ENCODE measurements at regions not wholly inside any gene's neighbourhood (a gene's known extent, or its start where the extent isn't known, plus 50 kb on each side); places are given as distances from the start of the nearest gene placed in this dataset.

DNA sequence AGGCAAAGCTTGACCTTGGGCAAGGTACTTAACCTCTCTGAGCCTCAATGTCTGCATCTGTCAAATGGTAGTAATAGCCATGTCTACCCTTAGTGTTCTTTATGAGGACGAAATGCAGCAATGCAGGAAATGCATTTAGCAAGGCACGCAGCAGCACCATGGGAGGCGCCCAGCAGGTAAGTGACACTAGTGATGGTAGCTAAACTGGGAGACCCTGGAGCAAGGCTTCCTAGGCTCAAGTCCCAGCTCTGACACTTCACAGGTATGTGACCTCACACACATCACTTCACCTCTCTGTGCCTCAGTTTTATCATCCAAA lies 289.0 kb downstream of the RRAGC start:
- no peak overlapping the region for H3K4me3 ChIP-seq (ENCODE audit: low read length)
- no peaks in the 10 kb centered on the region for H3K9me3 ChIP-seq (ENCODE audit: control insufficient read depth, insufficient read depth, low read length)
- H3K9me2 ChIP-seq (replicated peaks; ENCODE audit: control insufficient read depth, low read length) = no peaks in the 10 kb centered on the region
- H3K4me1 ChIP-seq (ENCODE audit: control insufficient read depth, low read length) = no peaks in the 10 kb centered on the region
- no peak overlapping the region for H3K27ac ChIP-seq (ENCODE audit: low read depth, low read length)
- no peaks in the 10 kb centered on the region for H3K79me2 ChIP-seq (ENCODE audit: control insufficient read depth, low read length)
- H3K4me2 ChIP-seq (ENCODE audit: low read length) = no peak overlapping the region
- H3K27me3 ChIP-seq (ENCODE audit: control insufficient read depth, low read length) = peaks cover 6% of the 10 kb centered on the region; the same call in 1 of the 2 replicates
- TF ChIP-seq CTCF (IDR thresholded peaks at IDR 0.05; ENCODE audit: low read depth, low read length, poor library complexity, severe bottlenecking) = no peak
- TF ChIP-seq EZH2phosphoT487 (IDR thresholded peaks at IDR 0.05; ENCODE audit: borderline replicate concordance, low read length) = no peak
- H3F3A ChIP-seq (ENCODE audit: control insufficient read depth, insufficient read depth) = no peaks in the 10 kb centered on the region
- no peaks in the 10 kb centered on the region for H3K36me3 ChIP-seq (ENCODE audit: control insufficient read depth, low read length)
- H4K20me1 ChIP-seq (ENCODE audit: control insufficient read depth, insufficient read depth, low read depth, low read length) = no peaks in the 10 kb centered on the region

DNA sequence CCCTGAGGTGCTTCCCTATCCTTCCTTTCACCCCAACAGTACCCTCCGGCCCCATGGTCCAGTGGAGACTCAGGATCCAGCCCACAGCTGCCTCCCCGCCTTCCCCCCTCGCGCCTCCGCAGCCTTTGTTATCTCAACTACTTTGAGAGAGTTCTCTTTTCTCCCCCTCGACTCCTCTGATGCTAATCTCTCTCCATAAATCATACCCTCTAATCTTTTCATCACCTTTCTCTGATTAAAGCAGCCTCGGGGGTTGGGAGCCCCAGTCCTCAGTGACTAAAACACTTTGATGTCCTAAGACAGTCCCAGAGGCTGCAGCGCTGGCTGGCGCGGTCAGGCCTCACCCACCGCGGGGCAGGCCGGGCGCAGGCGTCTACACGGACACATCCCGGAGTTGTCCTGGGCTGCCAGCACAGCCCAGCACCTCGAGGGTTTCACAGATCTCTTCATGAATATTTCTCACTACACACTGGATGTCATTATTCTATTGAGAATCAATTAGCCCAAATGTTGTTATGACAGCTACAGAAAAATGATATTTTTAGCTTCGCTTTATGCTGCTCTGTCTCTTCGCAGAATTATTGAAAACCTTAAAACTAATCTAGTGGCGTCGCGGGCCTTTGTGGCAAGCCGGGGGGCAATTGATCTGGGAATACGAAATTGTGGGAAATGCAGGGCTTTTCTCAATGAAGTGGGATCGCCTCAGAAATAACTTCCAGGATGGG lies 289.5 kb downstream of the RRAGC start:
- Histone ChIP-seq H3F3A (ENCODE audit: control insufficient read depth, insufficient read depth) (no peaks in the 10 kb centered on the region), H3K27ac (ENCODE audit: low read depth, low read length) (no peak overlapping the region), H3K27me3 (ENCODE audit: control insufficient read depth, low read length) (peaks cover 5% of the 10 kb centered on the region; the same call in 1 of the 2 replicates), H3K4me1 (ENCODE audit: control insufficient read depth, low read length) (no peaks in the 10 kb centered on the region), H3K79me2 (ENCODE audit: control insufficient read depth, low read length) (no peaks in the 10 kb centered on the region), H3K4me3 (ENCODE audit: low read length) (no peak overlapping the region), H3K9me3 (ENCODE audit: control insufficient read depth, insufficient read depth, low read length) (no peaks in the 10 kb centered on the region), H3K36me3 (ENCODE audit: control insufficient read depth, low read length) (no peaks in the 10 kb centered on the region), H3K4me2 (ENCODE audit: low read length) (no peak overlapping the region), H3K9me2 (replicated peaks; ENCODE audit: control insufficient read depth, low read length) (no peaks in the 10 kb centered on the region), H4K20me1 (ENCODE audit: control insufficient read depth, insufficient read depth, low read depth, low read length) (no peaks in the 10 kb centered on the region)
- TF ChIP-seq CTCF (IDR thresholded peaks at IDR 0.05; ENCODE audit: low read depth, low read length, poor library complexity, severe bottlenecking) (no peak), EZH2phosphoT487 (IDR thresholded peaks at IDR 0.05; ENCODE audit: borderline replicate concordance, low read length) (no peak)

- H3K27me3 ChIP-seq (ENCODE audit: control insufficient read depth, low read length) = no peaks in the 10 kb centered on the region
- H4K20me1 ChIP-seq (ENCODE audit: control insufficient read depth, insufficient read depth, low read depth, low read length) = no peaks in the 10 kb centered on the region
- H3K79me2 ChIP-seq (ENCODE audit: control insufficient read depth, low read length) = no peaks in the 10 kb centered on the region
- H3K4me1 ChIP-seq (ENCODE audit: control insufficient read depth, low read length) = no peaks in the 10 kb centered on the region
- no peak overlapping the region for H3K4me2 ChIP-seq (ENCODE audit: low read length)
- no peak overlapping the region for H3K4me3 ChIP-seq (ENCODE audit: low read length)
- TF ChIP-seq EZH2phosphoT487 (IDR thresholded peaks at IDR 0.05; ENCODE audit: borderline replicate concordance, low read length) (no peak), CTCF (IDR thresholded peaks at IDR 0.05; ENCODE audit: low read depth, low read length, poor library complexity, severe bottlenecking) (no peak)
- H3F3A ChIP-seq (ENCODE audit: control insufficient read depth, insufficient read depth) = no peaks in the 10 kb centered on the region
- no peak overlapping the region for H3K27ac ChIP-seq (ENCODE audit: low read depth, low read length)
- no peaks in the 10 kb centered on the region for H3K9me2 ChIP-seq (replicated peaks; ENCODE audit: control insufficient read depth, low read length)
- no peaks in the 10 kb centered on the region for H3K36me3 ChIP-seq (ENCODE audit: control insufficient read depth, low read length)
- no peaks in the 10 kb centered on the region for H3K9me3 ChIP-seq (ENCODE audit: control insufficient read depth, insufficient read depth, low read length)
These were observed 291.3 kb downstream of the RRAGC start for GRCh38 chr1:38568061-38568857.

Data from DOHH2 (cell line).